CD4-positive, alpha-beta T cell (primary cell): ENCODE measurements at regions not wholly inside any gene's neighbourhood (a gene's known extent, or its start where the extent isn't known, plus 50 kb on each side); places are given as distances from the start of the nearest gene placed in this dataset.

Experiments used
- ATAC-seq: fragments of 200-7000 bp; cut with Tn5 transposase; one replicate; pipeline ENCODE4 v1.10.0; 2022; ENCODE audit warnings: mild to moderate bottlenecking; ENCODE audit not compliant: poor library complexity
- CTCF ChIA-PET: fragments of 350-600 bp; sonication (Branson Sonifier 250); formaldehyde crosslinking; loops from one replicate; lab custom pipeline; 2021; ENCODE audit warnings: antibody characterized with exemption, inconsistent platforms; lab: Charles Lee
- POLR2A ChIA-PET: fragments of 350-600 bp; sonication (Branson Sonifier 250); formaldehyde crosslinking; loops from one replicate; lab custom pipeline; 2021; ENCODE audit warnings: antibody characterized with exemption, inconsistent platforms; lab: Charles Lee
- DNase-seq, 14 experiments: peaks; one replicate each; pipeline ENCODE4 v3.0.0-alpha.2; 2013 to 2020; ENCODE audit warnings: mixed read lengths in 2 of 14
- H3K27ac ChIP-seq, 2 donors: one replicate each; pipeline versions ENCODE4 v1.5.1 to v1.7.0; 2013; ENCODE audit warnings: low read length in 2 of 2, low read depth in 1 of 2, mild to moderate bottlenecking in 1 of 2
- H3K27me3 ChIP-seq, 2 experiments: 1 replicate in 1 of 2; 2 replicates in 1 of 2; pipeline versions ENCODE4 v1.6.1 to v1.7.0; 2013; ENCODE audit warnings: low read length in 2 of 2, control low read depth in 1 of 2, mild to moderate bottlenecking in 1 of 2, moderate library complexity in 1 of 2; ENCODE audit not compliant: insufficient read depth in 2 of 2, control insufficient read depth in 1 of 2
- H3K36me3 ChIP-seq: one replicate; pipeline ENCODE4 v1.6.1; 2013; ENCODE audit warnings: low read length, control low read depth; ENCODE audit not compliant: insufficient read depth
- H3K4me1 ChIP-seq: one replicate; pipeline ENCODE4 v1.6.1; 2013; ENCODE audit warnings: low read length, control low read depth; ENCODE audit not compliant: insufficient read depth
- H3K4me3 ChIP-seq: one replicate; pipeline ENCODE4 v1.5.1; 2013; ENCODE audit warnings: mild to moderate bottlenecking, low read length, moderate library complexity
- H3K9me3 ChIP-seq, 2 experiments: 1 replicate in 1 of 2; 2 replicates in 1 of 2; pipeline versions ENCODE4 v1.6.1 to v1.7.0; 2013; ENCODE audit warnings: low read length in 2 of 2, mild to moderate bottlenecking in 2 of 2, control low read depth in 1 of 2, moderate library complexity in 1 of 2; ENCODE audit not compliant: control insufficient read depth in 1 of 2, insufficient read depth in 1 of 2
- H3K27ac Mint-ChIP-seq: one replicate; pipeline ENCODE4 v1.8.0; 2020; ENCODE audit warnings: mixed read lengths
- H3K27me3 Mint-ChIP-seq: one replicate; pipeline ENCODE4 v1.8.0; 2021; ENCODE audit warnings: mixed read lengths
- H3K36me3 Mint-ChIP-seq: one replicate; pipeline ENCODE4 v1.8.0; 2021; ENCODE audit warnings: low read depth, mixed read lengths
- H3K4me1 Mint-ChIP-seq: one replicate; pipeline ENCODE4 v1.8.0; 2021; ENCODE audit warnings: low read depth, mixed read lengths
- H3K4me3 Mint-ChIP-seq: one replicate; pipeline ENCODE4 v1.8.0; 2020; ENCODE audit warnings: mild to moderate bottlenecking, mixed read lengths
- H3K9me3 Mint-ChIP-seq: one replicate; pipeline ENCODE4 v1.8.0; 2020; ENCODE audit warnings: mixed read lengths
- CTCF ChIP-seq: fragments of 200-600 bp; IDR thresholded peaks from one replicate; pipeline ENCODE4 v1.8.0; 2022; ENCODE audit warnings: antibody characterized with exemption, mild to moderate bottlenecking
- intact Hi-C, 2 experiments: fragments of 100-400 bp; cut with DNase I in 1 of 2; cut with micrococcal nuclease in 1 of 2; formaldehyde crosslinking; loops; one replicate each; pipeline versions ENCODE4 v1.15.1 to v1.9.0; 2023 to 2025; cut with DNase I, micrococcal nuclease

- intact Hi-C loops: loop anchor here in 1 of 2 experiments (10.0 kb wide), 1 partner anchor 1752 kb away; no protein-coding TSS in a partner anchor
- H3K4me1 ChIP-seq: no peaks in the 10 kb centered on the region
- ChIA-PET POLR2A (no interaction called here), CTCF (no interaction called here)
- no peaks in the 10 kb centered on the region for H3K36me3 Mint-ChIP-seq
- H3K9me3 Mint-ChIP-seq: no peaks in the 10 kb centered on the region
- H3K27me3 Mint-ChIP-seq: no peaks in the 10 kb centered on the region
- H3K4me3 Mint-ChIP-seq: no peak overlapping the region
- no peaks in the 10 kb centered on the region for H3K9me3 ChIP-seq
- no peaks in the 10 kb centered on the region for H3K27me3 ChIP-seq
- H3K27ac ChIP-seq: no peak overlapping the region
- no peak overlapping the region for H3K4me3 ChIP-seq
- DNase-seq (no peak), ATAC-seq (no peak)
- H3K36me3 ChIP-seq: no peaks in the 10 kb centered on the region
- no peaks in the 10 kb centered on the region for H3K4me1 Mint-ChIP-seq
- TF ChIP-seq CTCF: no peak
- no peak overlapping the region for H3K27ac Mint-ChIP-seq
These were observed 141.1 kb downstream of the SLC41A2 start for GRCh38 chr12:104816845-104817503.

- Histone ChIP-seq H3K9me3 (no peaks in the 10 kb centered on the region), H3K27ac (no peak overlapping the region), H3K4me1 (no peaks in the 10 kb centered on the region), H3K27me3 (no peaks in the 10 kb centered on the region), H3K36me3 (no peaks in the 10 kb centered on the region), H3K4me3 (no peak overlapping the region)
- Mint-ChIP-seq H3K36me3 (no peaks in the 10 kb centered on the region), H3K27ac (no peak overlapping the region), H3K9me3 (no peaks in the 10 kb centered on the region), H3K27me3 (no peaks in the 10 kb centered on the region), H3K4me1 (no peaks in the 10 kb centered on the region), H3K4me3 (no peak overlapping the region)
- TF ChIP-seq CTCF: no peak
- intact Hi-C loops: loop anchor here in 1 of 2 experiments (10.0 kb wide), 1 partner anchor 1751 kb away; no protein-coding TSS in a partner anchor
- DNase-seq (no peak), ATAC-seq (no peak)
- POLR2A ChIA-PET: no interaction called here
- CTCF ChIA-PET: no interaction called here
These were observed 142.2 kb downstream of the SLC41A2 start for GRCh38 chr12:104815935-104816334.

- DNase-seq (no peak), ATAC-seq (no peak)
- Histone ChIP-seq H3K9me3 (no peaks in the 10 kb centered on the region), H3K27me3 (no peaks in the 10 kb centered on the region), H3K4me1 (no peaks in the 10 kb centered on the region), H3K36me3 (no peaks in the 10 kb centered on the region), H3K27ac (no peak overlapping the region), H3K4me3 (no peak overlapping the region)
- CTCF ChIA-PET: interaction anchor here (1.0 kb wide), 1 partner anchor 9 kb away, joined by 3 read pairs; no protein-coding TSS in a partner anchor
- no peak for TF ChIP-seq CTCF
- Mint-ChIP-seq H3K27me3 (no peaks in the 10 kb centered on the region), H3K4me3 (no peak overlapping the region), H3K36me3 (no peaks in the 10 kb centered on the region), H3K27ac (no peak overlapping the region), H3K9me3 (no peaks in the 10 kb centered on the region), H3K4me1 (no peaks in the 10 kb centered on the region)
- intact Hi-C loops: loop anchor here in 1 of 2 experiments (10.0 kb wide), 1 partner anchor 1750 kb away; no protein-coding TSS in a partner anchor
- POLR2A ChIA-PET: no interaction called here
These were observed 143.1 kb downstream of the SLC41A2 start for GRCh38 chr12:104814944-104815343.
